GM12875 (cell line): ENCODE measurements at regions not wholly inside any gene's neighbourhood (a gene's known extent, or its start where the extent isn't known, plus 50 kb on each side); places are given as distances from the start of the nearest gene placed in this dataset.

Source experiments
- H3K4me3 ChIP-seq: one replicate; pipeline ENCODE4 v1.5.1; 2011; ENCODE audit warnings: low read depth, low read length, control low read depth
- TF ChIP-seq, protein P1 (sequence below): IDR thresholded peaks from 2 replicates; pipeline ENCODE4 v1.5.1; 2011; ENCODE audit warnings: low read depth, mild to moderate bottlenecking, control low read depth, inconsistent platforms, low read length, moderate library complexity, borderline replicate concordance; ENCODE audit not compliant: insufficient read depth

DNA sequence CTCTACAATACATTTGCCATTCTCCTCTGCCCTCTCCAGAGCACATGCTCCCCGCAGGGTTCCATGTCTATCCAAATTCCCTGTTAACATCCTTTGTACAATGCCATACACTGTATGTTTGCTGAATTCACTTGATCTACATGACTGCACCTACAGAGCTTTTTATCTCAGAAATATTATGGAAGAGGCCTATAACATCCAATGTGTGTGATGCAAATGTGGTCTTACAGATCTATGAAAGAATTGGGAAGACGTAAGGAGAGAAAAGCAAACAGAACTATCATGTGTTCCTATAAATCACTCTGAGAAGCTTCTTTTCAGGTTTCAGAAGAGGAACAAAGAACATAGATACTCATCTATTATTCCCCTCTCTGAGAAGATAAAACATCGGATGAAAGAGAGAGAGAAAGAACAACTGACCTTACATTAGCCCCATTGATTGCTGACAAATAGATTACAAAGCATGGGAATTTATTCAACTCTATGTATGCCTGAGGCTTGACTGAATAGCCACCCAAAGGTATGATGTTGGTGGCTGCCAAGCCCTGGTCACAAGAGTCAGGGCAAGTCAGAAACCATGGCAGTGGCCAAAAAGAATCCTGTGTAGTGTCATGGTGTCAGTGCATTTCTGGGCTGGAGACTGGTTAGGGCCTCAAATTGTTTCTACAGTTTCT is 425.2 kb downstream of the FOXO1 start:
- H3K4me3 ChIP-seq: no peak overlapping the region
- TF ChIP-seq, protein P1, sequence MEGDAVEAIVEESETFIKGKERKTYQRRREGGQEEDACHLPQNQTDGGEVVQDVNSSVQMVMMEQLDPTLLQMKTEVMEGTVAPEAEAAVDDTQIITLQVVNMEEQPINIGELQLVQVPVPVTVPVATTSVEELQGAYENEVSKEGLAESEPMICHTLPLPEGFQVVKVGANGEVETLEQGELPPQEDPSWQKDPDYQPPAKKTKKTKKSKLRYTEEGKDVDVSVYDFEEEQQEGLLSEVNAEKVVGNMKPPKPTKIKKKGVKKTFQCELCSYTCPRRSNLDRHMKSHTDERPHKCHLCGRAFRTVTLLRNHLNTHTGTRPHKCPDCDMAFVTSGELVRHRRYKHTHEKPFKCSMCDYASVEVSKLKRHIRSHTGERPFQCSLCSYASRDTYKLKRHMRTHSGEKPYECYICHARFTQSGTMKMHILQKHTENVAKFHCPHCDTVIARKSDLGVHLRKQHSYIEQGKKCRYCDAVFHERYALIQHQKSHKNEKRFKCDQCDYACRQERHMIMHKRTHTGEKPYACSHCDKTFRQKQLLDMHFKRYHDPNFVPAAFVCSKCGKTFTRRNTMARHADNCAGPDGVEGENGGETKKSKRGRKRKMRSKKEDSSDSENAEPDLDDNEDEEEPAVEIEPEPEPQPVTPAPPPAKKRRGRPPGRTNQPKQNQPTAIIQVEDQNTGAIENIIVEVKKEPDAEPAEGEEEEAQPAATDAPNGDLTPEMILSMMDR: no peak

DNA sequence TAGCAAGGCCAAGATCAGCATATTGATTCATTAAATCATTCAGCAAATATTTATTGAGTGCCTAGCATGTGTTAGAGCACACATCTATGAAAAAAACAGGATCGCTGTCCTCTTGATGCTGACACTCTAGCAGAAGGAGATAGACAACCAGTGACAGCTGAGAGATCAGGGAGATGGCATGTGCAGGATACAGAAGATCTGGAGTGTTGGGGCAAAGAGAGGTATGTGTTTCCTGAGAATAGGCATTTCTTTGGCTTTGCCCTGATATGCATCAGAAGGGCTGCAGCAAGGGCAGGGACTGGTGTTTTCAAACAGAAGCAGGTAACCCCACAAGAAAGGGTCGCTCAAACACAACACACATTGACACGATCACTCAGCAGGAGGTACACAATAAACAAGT is 423.4 kb downstream of the FOXO1 start:
- no peak overlapping the region for H3K4me3 ChIP-seq
- TF ChIP-seq, protein P1: no peak

DNA sequence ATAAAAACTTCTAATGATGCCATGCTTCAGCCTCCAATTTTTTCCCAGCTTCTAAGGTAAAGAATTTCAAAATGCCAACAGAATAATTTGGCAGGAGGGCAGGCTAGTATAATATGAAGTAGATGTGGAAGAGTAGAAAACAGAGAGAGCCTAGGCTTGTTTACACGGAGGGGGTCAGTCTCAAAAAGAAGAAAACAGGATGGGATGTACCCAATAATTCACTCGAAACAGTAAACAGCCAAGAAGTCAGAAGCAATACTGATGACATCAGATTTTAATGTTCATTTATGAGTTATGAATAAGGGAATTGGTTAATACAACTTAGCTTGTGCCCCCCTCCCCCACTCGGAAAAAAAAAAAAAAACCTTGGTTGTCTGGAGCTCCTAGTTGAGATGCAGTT is 422.5 kb downstream of the FOXO1 start:
- no peak overlapping the region for H3K4me3 ChIP-seq
- TF ChIP-seq, protein P1: no peak

DNA sequence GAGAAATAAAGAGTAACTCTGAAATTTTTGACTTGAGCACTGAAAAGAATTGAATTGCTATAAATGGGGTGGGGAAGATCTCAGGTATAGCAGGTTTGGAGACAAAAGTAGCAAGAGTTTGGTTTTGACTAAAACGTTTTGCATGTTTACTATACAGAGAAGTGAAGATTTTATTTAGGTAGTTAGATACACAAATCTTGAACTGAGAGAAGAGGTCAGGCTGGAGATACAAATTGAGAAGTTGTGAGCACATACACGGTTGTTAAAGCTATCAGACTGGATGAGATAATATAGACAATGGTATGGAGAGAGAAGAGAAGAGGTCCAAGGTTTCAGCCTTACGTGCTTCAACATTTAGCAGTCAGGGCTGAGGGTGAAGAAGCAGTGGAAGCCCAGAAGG is 420.9 kb downstream of the FOXO1 start:
- TF ChIP-seq, protein P1: no peak
- H3K4me3 ChIP-seq: no peak overlapping the region

DNA sequence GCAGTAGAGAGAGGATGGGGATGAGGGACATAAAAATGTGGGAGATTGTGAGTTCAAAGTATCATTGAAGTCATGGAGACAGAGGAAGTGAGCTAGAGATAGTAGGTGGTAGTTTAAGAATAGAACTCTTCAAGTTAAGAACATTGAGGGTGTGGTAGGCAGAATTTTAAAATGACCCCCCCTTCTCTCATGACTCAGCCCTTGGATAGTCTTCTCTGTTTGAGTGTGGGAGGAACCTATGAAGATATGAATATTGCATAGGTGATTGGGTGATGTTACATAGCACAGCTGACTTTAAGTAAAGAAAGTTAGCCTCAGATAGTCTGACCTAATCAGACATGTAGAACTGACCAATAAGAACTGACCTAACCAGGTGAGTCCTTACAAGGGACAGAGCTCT is 418.6 kb downstream of the FOXO1 start:
- TF ChIP-seq, protein P1: no peak
- H3K4me3 ChIP-seq: no peak overlapping the region

- H3K4me3 ChIP-seq: no peak overlapping the region
- TF ChIP-seq, protein P1: no peak
These were observed 415.0 kb downstream of the FOXO1 start for GRCh38 chr13:40251343-40252032.

GRCh38 chr13:40252241-40252640 is 414.2 kb downstream of the FOXO1 start:
- TF ChIP-seq, protein P1: no peak

More at GRCh38 chr13:40252241-40252640, 414.2 kb downstream of the FOXO1 start:
- H3K4me3 ChIP-seq: no peak overlapping the region
